Cardiac muscle cell (in vitro differentiated cells and primary cell): ENCODE measurements at regions not wholly inside any gene's neighbourhood (a gene's known extent, or its start where the extent isn't known, plus 50 kb on each side); places are given as distances from the start of the nearest gene placed in this dataset.

Experiments used
- DNase-seq, 2 donors: peaks; one replicate each; pipeline versions ENCODE4 v3.0.0 to v3.0.0-alpha.2; 2010 to 2017; ENCODE audit warnings: low read depth in 1 of 2, low spot score in 1 of 2
- H3K27ac ChIP-seq: fragments of 200-600 bp; sonication (generic); 2 replicates; pipeline ENCODE4 v1.5.1; 2016
- H3K27me3 ChIP-seq: fragments of 200-600 bp; sonication (generic); 2 replicates; pipeline ENCODE4 v1.6.0; 2016; ENCODE audit warnings: control low read depth
- H3K36me3 ChIP-seq: fragments of 200-600 bp; sonication (generic); 2 replicates; pipeline ENCODE4 v1.5.1; 2016; ENCODE audit warnings: control low read depth
- H3K4me1 ChIP-seq: fragments of 200-600 bp; sonication (generic); 2 replicates; pipeline ENCODE4 v1.8.1; 2017; ENCODE audit warnings: low read depth, mild to moderate bottlenecking, mixed run types
- H3K4me3 ChIP-seq: fragments of 200-600 bp; sonication (generic); 2 replicates; pipeline ENCODE4 v1.5.1; 2016; ENCODE audit warnings: mild to moderate bottlenecking
- H3K9me3 ChIP-seq: fragments of 200-600 bp; sonication (generic); 2 replicates; pipeline ENCODE4 v1.5.1; 2017; ENCODE audit warnings: low read depth, mild to moderate bottlenecking, control low read depth
- CTCF ChIP-seq: IDR thresholded peaks from 2 replicates; pipeline ENCODE4 v1.5.1; 2012; ENCODE audit warnings: low read depth, mild to moderate bottlenecking, low read length

GRCh38 chr10:128894641-128895040, 572.4 kb upstream of the MGMT start:
- no peak overlapping the region for H3K27ac ChIP-seq
- no peak for DNase-seq
- H3K36me3 ChIP-seq: no peaks in the 10 kb centered on the region
- H3K27me3 ChIP-seq: no peaks in the 10 kb centered on the region
- TF ChIP-seq CTCF: no peak
- H3K9me3 ChIP-seq: no peaks in the 10 kb centered on the region
- no peak overlapping the region for H3K4me3 ChIP-seq
- no peaks in the 10 kb centered on the region for H3K4me1 ChIP-seq

- Histone ChIP-seq H3K9me3 (no peaks in the 10 kb centered on the region), H3K4me3 (no peak overlapping the region), H3K27me3 (no peaks in the 10 kb centered on the region), H3K27ac (no peak overlapping the region), H3K4me1 (no peaks in the 10 kb centered on the region), H3K36me3 (no peaks in the 10 kb centered on the region)
- no peak for DNase-seq
- no peak for TF ChIP-seq CTCF
Measured at GRCh38 chr10:128895473-128895872, 571.6 kb upstream of the MGMT start.

DNA sequence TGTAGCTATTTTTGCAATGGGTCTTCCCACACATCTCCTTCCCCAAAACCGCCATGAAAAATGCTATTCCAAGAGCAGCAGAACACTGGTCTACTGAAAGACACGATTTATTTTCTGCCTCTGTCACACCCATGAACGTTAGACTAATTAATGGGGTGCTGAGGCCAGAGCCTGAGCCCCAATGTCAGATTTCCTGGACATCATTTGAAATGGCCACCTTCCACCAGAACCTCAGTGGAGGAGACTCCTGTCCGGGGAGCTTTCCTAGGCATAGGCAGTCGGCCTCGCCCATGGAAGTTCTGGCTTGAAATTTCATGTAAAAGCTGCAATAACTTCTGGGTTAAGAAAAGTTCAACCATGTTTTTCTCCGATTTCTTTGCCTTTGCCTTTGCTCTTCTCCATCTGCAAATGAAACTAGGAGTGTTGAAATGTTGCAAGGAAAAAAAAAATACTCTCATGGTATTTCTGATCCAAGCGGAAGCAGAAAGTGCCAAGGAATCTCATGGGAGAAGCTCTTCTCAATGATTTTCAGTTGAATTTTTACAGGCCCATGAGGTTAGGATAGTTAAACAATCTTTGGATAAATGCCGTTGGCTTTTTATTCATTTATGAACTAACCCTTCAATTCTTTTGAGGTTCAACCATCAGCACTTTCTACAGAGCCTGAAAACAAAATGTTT, 570.8 kb upstream of the MGMT start:
- H3K27me3 ChIP-seq: no peaks in the 10 kb centered on the region
- H3K27ac ChIP-seq: no peak overlapping the region
- no peak for TF ChIP-seq CTCF
- H3K4me3 ChIP-seq: no peak overlapping the region
- no peaks in the 10 kb centered on the region for H3K36me3 ChIP-seq
- DNase-seq: peak in 1 of 2 donors; percentile 42
- no peaks in the 10 kb centered on the region for H3K4me1 ChIP-seq
- no peaks in the 10 kb centered on the region for H3K9me3 ChIP-seq

DNA sequence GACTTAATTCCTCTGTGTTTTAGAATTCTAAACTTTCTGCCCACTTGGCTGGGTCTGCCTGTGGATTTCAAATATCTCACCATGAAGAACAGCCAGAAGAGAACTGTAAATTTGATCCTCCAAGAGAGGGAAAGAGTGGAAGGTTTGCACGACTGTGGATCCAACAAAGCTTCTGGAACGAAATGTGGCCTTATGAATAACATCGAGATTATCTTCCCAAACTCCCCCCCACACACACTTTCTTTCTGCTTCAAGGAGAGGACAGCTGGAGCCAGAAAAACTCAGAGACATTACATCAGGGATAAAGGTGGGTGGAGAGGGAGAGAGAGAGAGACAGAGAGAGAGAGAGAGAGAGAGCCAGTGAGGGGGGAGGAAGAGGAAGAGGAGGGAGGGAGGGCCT, 570.1 kb upstream of the MGMT start:
- no peaks in the 10 kb centered on the region for H3K4me1 ChIP-seq
- no peaks in the 10 kb centered on the region for H3K9me3 ChIP-seq
- no peak for DNase-seq
- H3K27ac ChIP-seq: no peak overlapping the region
- no peak for TF ChIP-seq CTCF
- H3K4me3 ChIP-seq: no peak overlapping the region
- H3K36me3 ChIP-seq: no peaks in the 10 kb centered on the region
- H3K27me3 ChIP-seq: no peaks in the 10 kb centered on the region

DNA sequence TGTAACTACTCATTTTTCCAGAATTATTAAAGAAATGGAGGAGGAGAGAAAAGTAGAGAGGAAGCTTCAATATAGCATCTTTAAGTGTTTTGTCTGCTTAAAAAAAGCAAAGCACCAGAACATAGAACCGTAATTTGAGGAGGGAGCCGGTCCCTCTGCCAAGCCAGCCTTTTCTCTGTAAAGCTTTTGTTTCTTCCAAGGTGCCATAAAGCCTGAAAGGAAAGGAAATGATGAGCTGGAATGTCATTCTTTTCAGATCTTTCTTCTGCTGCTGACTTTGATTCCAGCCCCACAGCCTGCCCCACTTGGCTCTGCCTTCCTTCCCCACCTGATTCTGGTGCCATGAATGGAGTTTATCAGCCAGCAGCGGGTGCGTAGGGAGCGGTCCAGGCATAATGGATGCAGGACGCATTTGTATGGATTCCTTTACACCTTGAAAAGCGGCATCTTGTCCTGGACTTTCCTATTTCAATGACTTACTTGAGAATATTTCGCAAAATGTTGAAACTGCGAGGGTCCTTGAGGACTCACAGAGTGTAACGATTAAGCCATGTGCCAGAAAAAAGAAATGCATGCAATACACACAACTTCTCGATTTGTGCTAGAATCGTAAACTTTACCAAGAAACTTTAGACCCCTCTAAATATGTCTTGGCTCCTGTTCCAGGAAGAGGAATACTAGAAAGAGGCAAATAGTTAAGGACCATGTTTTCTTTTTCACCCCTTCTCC, 569.5 kb upstream of the MGMT start:
- H3K36me3 ChIP-seq: no peaks in the 10 kb centered on the region
- no peaks in the 10 kb centered on the region for H3K27me3 ChIP-seq
- TF ChIP-seq CTCF: no peak
- DNase-seq: no peak
- no peak overlapping the region for H3K4me3 ChIP-seq
- H3K4me1 ChIP-seq: no peaks in the 10 kb centered on the region
- no peak overlapping the region for H3K27ac ChIP-seq
- H3K9me3 ChIP-seq: no peaks in the 10 kb centered on the region
